Keratinocyte (primary cell): ENCODE measurements at regions not wholly inside any gene's neighbourhood (a gene's known extent, or its start where the extent isn't known, plus 50 kb on each side); places are given as distances from the start of the nearest gene placed in this dataset.

Experiments used
- DNase-seq: peaks from one replicate; pipeline ENCODE4 v3.0.0-alpha.2; 2011; ENCODE audit warnings: low read depth, missing footprints, low spot score
- FAIRE-seq: peaks from 2 replicates; lab custom pipeline; 2011; peaks lifted over from hg19 to GRCh38; lab: Jason Lieb, UNC
- H2AFZ ChIP-seq: 2 replicates; pipeline ENCODE4 v1.6.0; 2012; ENCODE audit warnings: low read length, control low read depth, inconsistent platforms; ENCODE audit not compliant: control insufficient read depth
- H3K27ac ChIP-seq: 2 replicates; pipeline ENCODE4 v1.5.1; 2011; ENCODE audit warnings: low read length; ENCODE audit not compliant: control insufficient read depth, insufficient read depth
- H3K27me3 ChIP-seq: 3 replicates; pipeline ENCODE4 v1.6.0; 2011; ENCODE audit warnings: low read length; ENCODE audit not compliant: control insufficient read depth, insufficient read depth; ENCODE audit errors: extremely low read depth
- H3K36me3 ChIP-seq, 2 experiments: 2 replicates in 1 of 2; 3 replicates in 1 of 2; pipeline ENCODE4 v1.5.1; 2011; ENCODE audit warnings: low read length in 2 of 2, mild to moderate bottlenecking in 1 of 2; ENCODE audit not compliant: control insufficient read depth in 2 of 2, insufficient read depth in 2 of 2; ENCODE audit errors: extremely low read depth in 1 of 2
- H3K4me1 ChIP-seq: 3 replicates; pipeline ENCODE4 v1.5.1; 2011; ENCODE audit warnings: low read length; ENCODE audit not compliant: control insufficient read depth, insufficient read depth; ENCODE audit errors: extremely low read depth
- H3K4me2 ChIP-seq: 3 replicates; pipeline ENCODE4 v1.6.0; 2011; ENCODE audit warnings: low read depth, low read length; ENCODE audit not compliant: control insufficient read depth, insufficient read depth; ENCODE audit errors: extremely low read depth
- H3K4me3 ChIP-seq, 3 experiments: fragments of 200-600 bp in 1 of 3; sonication (generic) in 1 of 3; 2 replicates in 2 of 3; 3 replicates in 1 of 3; pipeline ENCODE4 v1.5.1; 2011 to 2016; ENCODE audit warnings: low read length in 3 of 3, mild to moderate bottlenecking in 3 of 3, control low read depth in 2 of 3, inconsistent platforms in 1 of 3, low read depth in 1 of 3, mixed read lengths in 1 of 3, mixed run types in 1 of 3, moderate library complexity in 1 of 3; ENCODE audit not compliant: control insufficient read depth in 2 of 3, insufficient read depth in 2 of 3; ENCODE audit errors: extremely low read depth in 1 of 3
- H3K79me2 ChIP-seq: 2 replicates; pipeline ENCODE4 v1.6.0; 2012; ENCODE audit warnings: low read length; ENCODE audit not compliant: control insufficient read depth, insufficient read depth
- H3K9ac ChIP-seq: 3 replicates; pipeline ENCODE4 v1.6.0; 2011; ENCODE audit warnings: low read length; ENCODE audit not compliant: control insufficient read depth, insufficient read depth; ENCODE audit errors: extremely low read depth
- H3K9me1 ChIP-seq: 3 replicates; pipeline ENCODE4 v1.6.0; 2011; ENCODE audit warnings: low read length; ENCODE audit not compliant: control insufficient read depth, insufficient read depth; ENCODE audit errors: extremely low read depth
- H3K9me3 ChIP-seq: 2 replicates; pipeline ENCODE4 v1.5.1; 2012; ENCODE audit warnings: low read depth, low read length; ENCODE audit not compliant: control insufficient read depth
- H4K20me1 ChIP-seq: 3 replicates; pipeline ENCODE4 v1.6.0; 2011; ENCODE audit warnings: low read length; ENCODE audit not compliant: control insufficient read depth, insufficient read depth; ENCODE audit errors: extremely low read depth
- EZH2 ChIP-seq: IDR thresholded peaks from one replicate; pipeline ENCODE4 v1.6.1; 2012; ENCODE audit warnings: inconsistent platforms, mild to moderate bottlenecking, low read length, moderate library complexity
- dilution Hi-C: fragments of 300-500 bp; cut with MboI; formaldehyde crosslinking; loops from one replicate; pipeline ENCODE4 v1.7.0; 2020; ENCODE audit warnings: low sequenced_read_pairs; ENCODE audit not compliant: extremely low pct_ligation_motif_present
- TF ChIP-seq, protein P1 (sequence below), 3 experiments: IDR thresholded peaks in 1 of 3; conservative IDR thresholded peaks in 1 of 3; optimal IDR thresholded peaks in 1 of 3; 2 replicates in 2 of 3; 3 replicates in 1 of 3; pipeline versions ENCODE3 to v1.5.1; 2011; ENCODE audit warnings: low read length in 3 of 3, mild to moderate bottlenecking in 3 of 3, moderate library complexity in 2 of 3, control low read depth in 1 of 3, inconsistent platforms in 1 of 3; ENCODE audit not compliant: insufficient read depth in 2 of 3; ENCODE audit errors: extremely low read depth in 1 of 3

DNA sequence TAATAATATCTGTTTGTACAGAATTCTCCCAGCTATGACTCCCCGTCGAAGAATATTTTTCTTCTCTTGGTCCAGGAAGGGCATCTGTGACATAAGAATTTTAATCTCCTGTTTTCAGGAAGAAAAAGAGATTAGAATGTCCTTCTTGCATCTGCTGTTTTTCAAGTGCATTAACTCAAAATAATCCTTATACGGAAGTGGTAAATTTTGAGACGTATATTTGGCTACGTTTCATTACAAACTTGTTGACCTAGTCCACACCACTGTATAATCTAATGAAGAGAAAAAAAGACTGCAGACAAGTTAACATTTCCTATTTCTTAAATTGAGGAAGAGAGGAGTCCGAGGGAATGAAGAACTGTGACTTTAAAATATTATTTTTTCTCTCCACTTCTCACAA is 959.9 kb downstream of the DIAPH3 start:
- no peak for DNase-seq
- TF ChIP-seq EZH2 = no peak
- TF ChIP-seq, protein P1, sequence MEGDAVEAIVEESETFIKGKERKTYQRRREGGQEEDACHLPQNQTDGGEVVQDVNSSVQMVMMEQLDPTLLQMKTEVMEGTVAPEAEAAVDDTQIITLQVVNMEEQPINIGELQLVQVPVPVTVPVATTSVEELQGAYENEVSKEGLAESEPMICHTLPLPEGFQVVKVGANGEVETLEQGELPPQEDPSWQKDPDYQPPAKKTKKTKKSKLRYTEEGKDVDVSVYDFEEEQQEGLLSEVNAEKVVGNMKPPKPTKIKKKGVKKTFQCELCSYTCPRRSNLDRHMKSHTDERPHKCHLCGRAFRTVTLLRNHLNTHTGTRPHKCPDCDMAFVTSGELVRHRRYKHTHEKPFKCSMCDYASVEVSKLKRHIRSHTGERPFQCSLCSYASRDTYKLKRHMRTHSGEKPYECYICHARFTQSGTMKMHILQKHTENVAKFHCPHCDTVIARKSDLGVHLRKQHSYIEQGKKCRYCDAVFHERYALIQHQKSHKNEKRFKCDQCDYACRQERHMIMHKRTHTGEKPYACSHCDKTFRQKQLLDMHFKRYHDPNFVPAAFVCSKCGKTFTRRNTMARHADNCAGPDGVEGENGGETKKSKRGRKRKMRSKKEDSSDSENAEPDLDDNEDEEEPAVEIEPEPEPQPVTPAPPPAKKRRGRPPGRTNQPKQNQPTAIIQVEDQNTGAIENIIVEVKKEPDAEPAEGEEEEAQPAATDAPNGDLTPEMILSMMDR (optimal IDR thresholded peaks at IDR 0.05 in 1 of 3, IDR thresholded peaks at IDR 0.05 in 1 of 3, conservative IDR thresholded peaks at IDR 0.05 in 1 of 3; ENCODE audit: extremely low read depth in 1 of 3, insufficient read depth in 2 of 3, low read length in 3 of 3) = no peak
- Histone ChIP-seq H2AFZ (no peak overlapping the region), H4K20me1 (no peaks in the 10 kb centered on the region), H3K9me1 (no peaks in the 10 kb centered on the region), H3K4me2 (no peak overlapping the region), H3K9ac (no peak overlapping the region), H3K79me2 (no peaks in the 10 kb centered on the region), H3K27ac (no peak overlapping the region), H3K4me1 (no peaks in the 10 kb centered on the region), H3K4me3 (no peak overlapping the region), H3K36me3 (no peaks in the 10 kb centered on the region), H3K27me3 (no peaks in the 10 kb centered on the region), H3K9me3 (no peaks in the 10 kb centered on the region)
- FAIRE-seq = no peak
- dilution Hi-C loops = no loop called here

DNA sequence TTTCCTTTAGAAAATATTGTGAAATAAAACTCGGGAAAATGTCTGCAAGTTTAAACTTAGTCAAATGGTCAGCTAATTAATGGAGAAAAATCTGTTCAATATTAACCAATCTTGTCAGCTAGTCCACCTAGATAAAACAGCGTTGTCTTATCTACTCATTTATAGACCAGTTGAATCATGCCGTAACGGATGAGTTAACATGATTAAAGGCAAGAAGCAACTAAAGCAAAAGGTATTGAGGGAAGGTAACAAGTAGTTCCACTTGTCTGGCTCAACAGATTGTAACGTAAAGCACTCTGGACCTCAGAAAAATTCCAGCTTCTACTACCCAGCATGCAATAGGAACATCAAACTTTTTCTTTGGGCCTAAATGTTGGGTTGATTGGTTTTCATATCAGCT is 958.2 kb downstream of the DIAPH3 start:
- no peaks in the 10 kb centered on the region for H4K20me1 ChIP-seq
- H3K36me3 ChIP-seq = no peaks in the 10 kb centered on the region
- H3K4me1 ChIP-seq = no peaks in the 10 kb centered on the region
- H3K9me1 ChIP-seq = no peaks in the 10 kb centered on the region
- FAIRE-seq (no peak), DNase-seq (no peak)
- H3K27ac ChIP-seq = no peak overlapping the region
- dilution Hi-C loops = no loop called here
- no peak overlapping the region for H3K4me3 ChIP-seq
- no peak overlapping the region for H3K4me2 ChIP-seq
- no peak overlapping the region for H3K9ac ChIP-seq
- H3K27me3 ChIP-seq = no peaks in the 10 kb centered on the region
- no peaks in the 10 kb centered on the region for H3K79me2 ChIP-seq
- TF ChIP-seq EZH2 = no peak
- TF ChIP-seq, protein P1 (optimal IDR thresholded peaks at IDR 0.05 in 1 of 3, IDR thresholded peaks at IDR 0.05 in 1 of 3, conservative IDR thresholded peaks at IDR 0.05 in 1 of 3; ENCODE audit: extremely low read depth in 1 of 3, insufficient read depth in 2 of 3, low read length in 3 of 3) = no peak
- H3K9me3 ChIP-seq = no peaks in the 10 kb centered on the region
- H2AFZ ChIP-seq = no peak overlapping the region
